SK-N-SH (cell line): ENCODE measurements at regions not wholly inside any gene's neighbourhood (a gene's known extent, or its start where the extent isn't known, plus 50 kb on each side); places are given as distances from the start of the nearest gene placed in this dataset.

ENCODE experiments used
- CTCF ChIA-PET: fragments of 300-600, 350-600 bp; formaldehyde crosslinking; extraction: SDS; loops from one replicate; lab custom pipeline; 2021; lab: Yijun Ruan, JAX
- POLR2A ChIA-PET: fragments of 350-600 bp; sonication (Branson Sonifier 250); formaldehyde crosslinking; extraction: SDS; loops from one replicate; lab custom pipeline; 2020; ENCODE audit warnings: antibody characterized with exemption, inconsistent platforms; lab: Yijun Ruan, JAX
- DNase-seq: peaks from one replicate; pipeline ENCODE4 v3.0.0; 2012
- H2AFZ ChIP-seq: fragments of 200-600 bp; sonication (generic); 2 replicates; pipeline ENCODE4 v1.8.1; 2016; ENCODE audit warnings: antibody characterized with exemption, mild to moderate bottlenecking, low read depth
- H3F3A ChIP-seq: fragments of 200-600 bp; sonication (generic); replicated peaks from 2 replicates; pipeline ENCODE3; 2016; ENCODE audit warnings: antibody characterized with exemption, mild to moderate bottlenecking; ENCODE audit not compliant: insufficient read depth
- H3K27ac ChIP-seq, 2 experiments: fragments of 200-500 bp in 1 of 2; fragments of 200-600 bp in 1 of 2; sonication (Bioruptor generic) in 1 of 2; sonication (generic), shearing (Covaris generic) in 1 of 2; 2 replicates each; pipeline versions ENCODE4 v1.5.1 to v1.6.1; 2014 to 2016; ENCODE audit warnings: low read depth in 2 of 2, inconsistent platforms in 1 of 2, low read length in 1 of 2, mild to moderate bottlenecking in 1 of 2, mixed read lengths in 1 of 2
- H3K27me3 ChIP-seq: fragments of 200-600 bp; sonication (generic), shearing (Covaris generic); 2 replicates; pipeline ENCODE4 v1.6.1; 2016; ENCODE audit warnings: mixed run types; ENCODE audit not compliant: insufficient read depth
- H3K36me3 ChIP-seq, 2 experiments: fragments of 200-500 bp in 1 of 2; fragments of 200-600 bp in 1 of 2; sonication (Bioruptor generic) in 1 of 2; sonication (generic) in 1 of 2; replicated peaks in 1 of 2; 2 replicates each; pipeline versions ENCODE3 to v1.5.1; 2014 to 2016; ENCODE audit warnings: low read length in 1 of 2, mild to moderate bottlenecking in 1 of 2; ENCODE audit not compliant: insufficient read depth in 2 of 2, control insufficient read depth in 1 of 2
- H3K4me1 ChIP-seq, 2 experiments: fragments of 200-500 bp in 1 of 2; fragments of 200-600 bp in 1 of 2; sonication (Bioruptor generic) in 1 of 2; sonication (generic), shearing (Covaris generic) in 1 of 2; 2 replicates each; pipeline versions ENCODE4 v1.5.1 to v1.6.1; 2014 to 2016; ENCODE audit warnings: low read depth in 1 of 2, low read length in 1 of 2, mixed run types in 1 of 2; ENCODE audit not compliant: insufficient read depth in 2 of 2, control insufficient read depth in 1 of 2
- H3K4me2 ChIP-seq: fragments of 200-600 bp; sonication (generic), shearing (Covaris generic); 2 replicates; pipeline ENCODE4 v1.6.1; 2017; ENCODE audit warnings: mixed run types
- H3K4me3 ChIP-seq, 2 experiments: fragments of 200-500 bp in 1 of 2; fragments of 200-600 bp in 1 of 2; sonication (Bioruptor generic) in 1 of 2; sonication (generic), shearing (Covaris generic) in 1 of 2; 2 replicates each; pipeline versions ENCODE4 v1.5.1 to v1.8.1; 2014 to 2016; ENCODE audit warnings: low read depth in 2 of 2, inconsistent platforms in 1 of 2, low read length in 1 of 2, mild to moderate bottlenecking in 1 of 2, mixed read lengths in 1 of 2, moderate library complexity in 1 of 2
- H3K79me2 ChIP-seq: fragments of 200-600 bp; sonication (generic); 2 replicates; pipeline ENCODE4 v1.8.1; 2017; ENCODE audit warnings: mild to moderate bottlenecking; ENCODE audit not compliant: insufficient read depth
- H3K9ac ChIP-seq: fragments of 200-600 bp; sonication (generic); 2 replicates; pipeline ENCODE4 v1.6.1; 2017; ENCODE audit warnings: mixed run types
- H3K9me2 ChIP-seq: fragments of 200-600 bp; sonication (generic); 2 replicates; pipeline ENCODE4 v1.6.1; 2017; ENCODE audit warnings: mixed run types
- H3K9me3 ChIP-seq: fragments of 200-600 bp; sonication (generic); 2 replicates; pipeline ENCODE4 v1.6.1; 2017; ENCODE audit warnings: mixed run types, mild to moderate bottlenecking, moderate library complexity
- H4K20me1 ChIP-seq: fragments of 200-600 bp; sonication (generic); 2 replicates; pipeline ENCODE4 v1.6.1; 2017; ENCODE audit warnings: mild to moderate bottlenecking, mixed run types; ENCODE audit not compliant: insufficient read depth
- CHD2 ChIP-seq: fragments of 150-350 bp; IDR thresholded peaks from 2 replicates; pipeline ENCODE4 v1.6.1; 2018; ENCODE audit warnings: low read length; ENCODE audit not compliant: partially characterized antibody
- CTCF ChIP-seq: fragments of 200-600 bp; sonication (generic); IDR thresholded peaks from 2 replicates; pipeline ENCODE4 v1.6.1; 2017; ENCODE audit warnings: antibody characterized with exemption, mild to moderate bottlenecking, moderate library complexity
- FOSL2 ChIP-seq: IDR thresholded peaks from 2 replicates; pipeline ENCODE4 v1.4.0; 2012; ENCODE audit warnings: low read depth, mild to moderate bottlenecking, moderate library complexity, borderline replicate concordance
- GABPA ChIP-seq: IDR thresholded peaks from 2 replicates; pipeline ENCODE4 v1.4.0; 2012; ENCODE audit warnings: low read depth, mild to moderate bottlenecking
- GATA2 ChIP-seq: sonication (generic); formaldehyde crosslinking; IDR thresholded peaks from 2 replicates; pipeline ENCODE4 v1.5.0; 2020; ENCODE audit warnings: mild to moderate bottlenecking, missing genetic modification reagents
- IRF3 ChIP-seq: fragments of 150-350 bp; IDR thresholded peaks from 2 replicates; pipeline ENCODE4 v1.6.1; 2016; ENCODE audit warnings: mild to moderate bottlenecking, low read depth, low read length
- MAX ChIP-seq: IDR thresholded peaks from 2 replicates; pipeline ENCODE4 v1.4.0; 2012; ENCODE audit warnings: low read depth
- MXI1 ChIP-seq: IDR thresholded peaks from 2 replicates; pipeline ENCODE4 v1.6.1; 2012; ENCODE audit warnings: mild to moderate bottlenecking, low read depth, low read length, improper control_type of control experiment
- NFIC ChIP-seq: IDR thresholded peaks from 2 replicates; pipeline ENCODE4 v1.4.0; 2012; ENCODE audit warnings: borderline replicate concordance
- PBX3 ChIP-seq: IDR thresholded peaks from 2 replicates; pipeline ENCODE4; 2012
- RAD21 ChIP-seq: IDR thresholded peaks from 2 replicates; pipeline ENCODE4 v1.6.1; 2012; ENCODE audit warnings: mild to moderate bottlenecking, low read length
- RCOR1 ChIP-seq: fragments of 150-350 bp; IDR thresholded peaks from 2 replicates; pipeline ENCODE4 v1.6.1; 2017; ENCODE audit warnings: antibody characterized with exemption, low read length
- REST ChIP-seq: IDR thresholded peaks from 2 replicates; pipeline ENCODE4 v1.6.1; 2012; ENCODE audit warnings: mild to moderate bottlenecking, low read depth, low read length, moderate library complexity
- SIN3A ChIP-seq: IDR thresholded peaks from 2 replicates; pipeline ENCODE4 v1.6.1; 2012; ENCODE audit warnings: low read depth, mild to moderate bottlenecking, low read length, moderate library complexity, borderline replicate concordance
- TAF1 ChIP-seq: IDR thresholded peaks from 2 replicates; pipeline ENCODE4 v1.6.1; 2012; ENCODE audit warnings: low read depth, mild to moderate bottlenecking, low read length, moderate library complexity, borderline replicate concordance
- TEAD4 ChIP-seq: IDR thresholded peaks from 2 replicates; pipeline ENCODE4 v1.4.0; 2012; ENCODE audit warnings: mild to moderate bottlenecking, borderline replicate concordance; ENCODE audit not compliant: insufficient read depth
- USF1 ChIP-seq: IDR thresholded peaks from 2 replicates; pipeline ENCODE4 v1.4.0; 2012; ENCODE audit warnings: low read depth, borderline replicate concordance
- USF2 ChIP-seq: fragments of 150-350 bp; IDR thresholded peaks from 2 replicates; pipeline ENCODE4 v1.6.1; 2017; ENCODE audit warnings: antibody characterized with exemption, low read length, low read depth, borderline replicate concordance
- YY1 ChIP-seq: IDR thresholded peaks from 2 replicates; pipeline ENCODE4 v1.4.0; 2012; ENCODE audit warnings: low read depth, mild to moderate bottlenecking
- WGBS: methylation state at CpG from one replicate; pipeline ENCODE4 v1.1.6; 2017; ENCODE audit warnings: low lambda C conversion rate; 5-methylcytosine and 5-hydroxymethylcytosine counted together

GRCh38 chr6:122147291-122147690 lies 252.2 kb upstream of the HSF2 start:
- POLR2A ChIA-PET: no interaction called here
- CTCF ChIA-PET: no interaction called here
- no peak for DNase-seq
- Histone ChIP-seq H3K79me2 (no peaks in the 10 kb centered on the region), H3K9ac (no peak overlapping the region), H3K9me2 (no peaks in the 10 kb centered on the region), H3K4me1 (no peaks in the 10 kb centered on the region), H3K4me2 (no peak overlapping the region), H3K4me3 (no peak overlapping the region), H3K27ac (no peak overlapping the region), H4K20me1 (no peaks in the 10 kb centered on the region), H3K36me3 (no peaks in the 10 kb centered on the region), H3K27me3 (no peaks in the 10 kb centered on the region), H3F3A (no peaks in the 10 kb centered on the region), H2AFZ (no peak overlapping the region), H3K9me3 (no peaks in the 10 kb centered on the region)
- no peak for TF ChIP-seq REST
- no peak for TF ChIP-seq USF2
- TF ChIP-seq CTCF: no peak
- TF ChIP-seq CHD2: no peak
- no peak for TF ChIP-seq GATA2 (CRISPR knock-in tag)
- 62% methylated on average over 3 of the region's 3 CpGs for WGBS

GRCh38 chr6:122151066-122151465 lies 248.4 kb upstream of the HSF2 start:
- Histone ChIP-seq H3K9me3 (no peaks in the 10 kb centered on the region), H3K79me2 (no peaks in the 10 kb centered on the region), H3K27ac (no peak overlapping the region), H3K4me3 (no peak overlapping the region), H3K4me1 (no peaks in the 10 kb centered on the region), H3K36me3 (no peaks in the 10 kb centered on the region), H3K9ac (no peak overlapping the region), H3F3A (no peaks in the 10 kb centered on the region), H2AFZ (no peak overlapping the region), H4K20me1 (no peaks in the 10 kb centered on the region), H3K27me3 (no peaks in the 10 kb centered on the region), H3K4me2 (no peak overlapping the region), H3K9me2 (no peaks in the 10 kb centered on the region)
- ChIA-PET POLR2A (no interaction called here), CTCF (no interaction called here)
- no peak for DNase-seq
- 4% methylated on average over 1 of the region's 1 CpG for WGBS
- no peak for TF ChIP-seq RAD21
- no peak for TF ChIP-seq TEAD4
- TF ChIP-seq YY1: no peak
- TF ChIP-seq TAF1: no peak
- no peak for TF ChIP-seq GABPA
- TF ChIP-seq MAX: no peak
- TF ChIP-seq PBX3: no peak
- TF ChIP-seq NFIC: no peak
- TF ChIP-seq SIN3A: no peak
- no peak for TF ChIP-seq FOSL2
- TF ChIP-seq MXI1: no peak
- TF ChIP-seq GATA2 (CRISPR knock-in tag): no peak
- no peak for TF ChIP-seq RCOR1
- TF ChIP-seq IRF3: no peak
- no peak for TF ChIP-seq USF1
